ENCODE measurements at regions not wholly inside any gene's neighbourhood (a gene's known extent, or its start where the extent isn't known, plus 50 kb on each side); places are given as distances from the start of the nearest gene placed in this dataset.
"Not testable (repeated sequence)": the region's sequence is repeated elsewhere in the genome, so short reads cannot be mapped to it uniquely, and the experiment has no call there.

DNA sequence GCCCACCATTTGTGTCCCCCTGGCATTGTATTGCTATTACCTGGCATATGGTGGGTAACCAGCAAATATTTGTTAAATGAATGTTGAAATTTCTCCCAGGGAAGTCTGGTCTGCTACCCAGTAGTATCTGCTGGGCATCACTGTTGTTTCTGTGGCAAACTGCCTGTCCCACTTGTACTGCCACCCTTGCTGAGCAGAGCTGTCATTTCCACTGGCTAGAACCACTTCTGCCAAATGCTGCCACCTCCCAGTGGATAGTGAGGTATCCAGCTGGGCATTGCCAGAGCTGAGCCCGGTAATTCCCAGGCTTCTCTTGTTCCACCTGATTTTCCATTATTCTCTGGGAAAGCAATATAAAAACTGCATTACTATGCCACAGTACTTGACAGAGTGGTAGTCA, 186.7 kb upstream of the NOCT start:
- no peak for DNase-seq (ENCODE audit: extremely low read depth in 1 of 11, low read depth in 9 of 11, low spot score in 4 of 11)

- no peak for DNase-seq (ENCODE audit: extremely low read depth in 1 of 11, low read depth in 9 of 11, low spot score in 4 of 11)
Observed at GRCh38 chr4:138826754-138827153, 188.8 kb upstream of the NOCT start.

DNA sequence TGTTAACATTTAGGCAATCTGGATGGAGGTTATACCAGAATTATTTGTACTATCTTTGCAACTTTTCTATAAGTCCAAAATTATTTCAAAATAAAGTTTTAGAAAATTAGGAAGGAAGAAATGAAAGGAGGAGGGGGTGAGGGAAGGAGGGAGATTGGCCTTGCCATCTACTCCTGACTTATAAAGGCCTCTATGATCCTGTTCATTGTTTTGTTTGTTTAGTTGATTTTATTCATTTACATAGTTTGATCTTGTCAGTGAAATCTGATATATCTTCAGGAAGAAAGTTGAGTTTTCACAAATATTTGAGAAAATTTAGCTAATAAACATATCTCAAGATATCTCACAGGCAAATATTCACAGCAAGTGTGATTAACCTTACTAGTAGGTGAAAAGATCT, 189.3 kb upstream of the NOCT start:
- no peak for DNase-seq (ENCODE audit: extremely low read depth in 1 of 11, low read depth in 9 of 11, low spot score in 4 of 11)

DNA sequence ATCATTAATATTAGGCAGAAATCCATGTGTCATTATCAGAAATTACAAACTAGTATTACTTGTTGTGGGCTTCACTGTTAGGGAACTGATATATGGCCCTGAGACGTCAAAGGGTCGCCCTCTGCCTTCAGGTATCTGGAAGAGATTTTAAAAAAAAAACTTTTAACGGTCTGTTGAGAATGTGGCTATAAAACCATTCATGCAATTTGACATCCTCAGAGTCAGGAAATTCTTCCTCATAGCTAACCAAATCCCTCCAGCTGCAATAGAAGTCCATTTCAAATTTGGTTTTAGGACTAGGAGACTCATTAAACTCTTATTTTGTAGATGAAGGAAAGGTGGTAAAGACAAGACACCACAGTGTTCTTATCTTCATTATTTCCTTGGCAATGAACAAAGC, 194.2 kb upstream of the NOCT start:
- no peak for DNase-seq (ENCODE audit: extremely low read depth in 1 of 11, low read depth in 9 of 11, low spot score in 4 of 11)

GRCh38 chr4:138816875-138817274, 198.7 kb upstream of the NOCT start:
- DNase-seq (ENCODE audit: extremely low read depth in 1 of 11, low read depth in 9 of 11, low spot score in 4 of 11) = no peak

DNA sequence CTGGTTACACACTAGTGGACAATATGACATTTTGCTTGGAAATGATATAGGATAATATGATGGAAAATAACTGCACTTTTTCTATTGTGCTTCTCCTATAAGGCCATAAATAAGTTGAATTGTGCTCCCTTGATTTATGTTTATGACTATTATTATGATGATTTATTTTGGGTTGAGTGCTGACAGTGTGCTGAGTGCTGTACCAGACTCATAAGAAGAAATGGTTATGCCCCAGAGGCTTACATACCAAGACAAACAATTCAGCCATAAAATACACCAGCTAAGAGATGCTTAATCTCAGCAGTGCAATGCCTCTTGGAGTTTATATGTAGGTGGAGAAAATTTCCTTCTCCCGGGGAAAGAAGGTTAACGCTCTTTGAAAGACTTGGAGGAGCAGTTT, 199.8 kb upstream of the NOCT start:
- DNase-seq (ENCODE audit: extremely low read depth in 1 of 11, low read depth in 9 of 11, low spot score in 4 of 11) = no peak

DNA sequence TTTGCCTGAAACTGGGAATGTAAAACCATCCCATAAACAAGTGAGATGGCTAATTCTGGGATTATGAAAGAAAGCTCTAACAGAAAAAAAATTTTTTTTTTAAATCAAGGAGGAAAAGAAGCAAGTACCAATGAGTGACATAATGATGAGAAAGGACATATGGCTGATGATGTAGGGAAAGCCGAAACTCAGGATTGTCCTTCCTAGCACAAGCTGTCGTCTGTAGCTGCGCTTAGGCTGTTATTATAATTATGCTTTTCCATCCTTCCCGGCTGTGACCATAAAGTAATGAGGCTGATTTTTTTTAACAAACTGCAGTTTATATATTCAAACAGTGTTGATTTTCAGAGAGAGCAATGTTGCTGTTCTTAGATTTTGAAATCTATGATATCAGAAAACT, 209.8 kb upstream of the NOCT start:
- DNase-seq (ENCODE audit: extremely low read depth in 1 of 11, low read depth in 9 of 11, low spot score in 4 of 11) = no peak

DNA sequence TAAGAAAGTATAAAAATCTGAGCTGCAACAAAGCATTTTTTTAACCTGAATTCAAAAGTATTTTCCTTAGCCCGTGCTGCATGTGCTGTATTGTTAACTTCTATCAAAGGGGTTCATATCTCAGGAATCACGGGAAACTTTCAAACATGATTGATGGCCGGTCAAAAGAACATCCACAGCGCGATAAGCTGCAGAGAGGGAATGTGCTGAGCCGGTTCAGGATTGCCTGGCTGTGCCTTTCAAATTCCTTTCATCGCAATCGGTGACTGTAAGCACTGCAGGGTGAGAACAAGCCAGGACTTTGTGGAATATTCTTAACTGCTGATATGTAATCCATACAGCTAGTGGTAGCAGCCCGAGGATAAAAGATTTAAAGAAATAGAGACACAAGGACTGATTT, 210.9 kb upstream of the NOCT start:
- no peak for DNase-seq (ENCODE audit: extremely low read depth in 1 of 11, low read depth in 9 of 11, low spot score in 4 of 11)

DNA sequence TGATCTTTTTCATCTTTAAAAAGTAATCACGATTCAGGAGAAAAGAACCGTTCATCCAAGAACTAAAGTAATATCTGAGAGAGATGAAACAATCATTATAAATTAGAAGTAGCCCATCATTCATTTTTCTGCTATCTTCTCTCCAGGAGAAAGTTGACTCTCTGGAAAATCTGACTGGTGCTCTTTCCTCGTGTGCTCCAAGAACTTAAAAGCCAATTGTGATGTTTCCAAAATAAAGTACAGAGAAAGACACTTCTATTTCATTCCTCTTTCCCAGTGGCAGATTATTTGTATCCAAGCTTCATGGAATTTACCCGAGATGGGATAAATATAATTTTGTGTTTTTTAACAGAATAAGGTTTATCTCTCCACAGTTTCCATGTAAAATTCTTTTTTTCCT, 212.5 kb upstream of the NOCT start:
- no peak for DNase-seq (ENCODE audit: extremely low read depth in 1 of 11, low read depth in 9 of 11, low spot score in 4 of 11)

- DNase-seq (ENCODE audit: extremely low read depth in 1 of 11, low read depth in 9 of 11, low spot score in 4 of 11) = no peak
Observed at GRCh38 chr4:138802499-138802898, 213.1 kb upstream of the NOCT start.

DNA sequence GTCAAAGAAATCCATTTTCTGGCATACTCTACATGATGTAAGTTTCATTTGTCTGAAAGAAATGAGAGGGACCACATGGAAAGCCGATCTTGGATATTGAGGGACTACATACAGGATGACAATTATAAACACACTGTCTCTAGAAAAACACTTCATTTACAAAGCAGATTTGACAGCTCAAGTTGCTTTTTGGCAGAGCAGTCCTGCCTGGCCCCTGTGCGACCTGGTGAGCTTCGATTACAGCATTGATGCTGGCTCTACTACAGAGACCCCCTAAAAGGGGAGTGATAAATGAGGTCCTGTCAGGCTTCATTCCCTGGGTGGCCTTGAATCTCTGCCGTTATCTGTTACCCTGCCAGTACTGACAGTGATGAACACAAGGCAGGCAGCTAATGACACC, 215.2 kb upstream of the NOCT start:
- DNase-seq (ENCODE audit: extremely low read depth in 1 of 11, low read depth in 9 of 11, low spot score in 4 of 11) = no peak

DNA sequence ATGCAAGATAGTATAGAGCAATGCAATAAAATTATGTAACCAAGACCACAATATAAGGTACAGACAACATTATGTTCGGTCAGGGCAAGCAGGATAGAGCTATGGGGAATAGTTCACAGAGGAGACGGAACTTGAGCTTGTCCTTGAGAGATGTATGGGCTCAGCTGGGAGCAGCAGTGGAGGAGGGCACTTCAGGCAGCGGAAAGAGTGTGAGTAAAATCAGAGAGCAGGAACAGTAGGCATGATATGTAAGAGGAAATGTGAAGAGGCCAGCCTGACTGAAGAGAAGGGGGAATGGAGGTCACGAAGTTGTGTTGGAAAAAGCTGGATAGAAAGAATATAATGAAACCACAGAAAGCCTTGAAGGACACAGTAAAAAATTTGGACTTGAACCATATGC, 217.2 kb upstream of the NOCT start:
- no peak for DNase-seq (ENCODE audit: extremely low read depth in 1 of 11, low read depth in 9 of 11, low spot score in 4 of 11)

DNA sequence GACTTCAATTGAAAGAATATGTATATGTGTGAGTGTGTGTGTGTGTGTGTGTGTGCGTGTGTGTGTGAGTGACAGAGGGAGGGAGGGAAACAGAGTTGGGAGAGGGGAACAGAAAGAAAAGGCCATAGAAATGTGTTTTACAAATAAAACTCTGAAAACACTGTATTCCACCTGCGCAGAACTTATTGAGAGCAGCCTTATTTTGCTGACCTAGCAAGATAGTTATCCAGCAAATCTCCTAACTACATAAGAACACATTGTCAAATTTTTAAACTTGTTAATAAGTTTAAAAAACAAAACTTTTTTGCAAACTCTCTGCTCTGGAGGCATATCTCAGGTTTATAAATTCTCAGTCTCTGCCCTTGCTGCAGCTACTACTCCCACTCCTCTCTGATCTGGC, 217.9 kb upstream of the NOCT start:
- no peak for DNase-seq (ENCODE audit: extremely low read depth in 1 of 11, low read depth in 9 of 11, low spot score in 4 of 11)

- no peak for DNase-seq (ENCODE audit: extremely low read depth in 1 of 11, low read depth in 9 of 11, low spot score in 4 of 11)
Observed at GRCh38 chr4:138796761-138797160, 218.8 kb upstream of the NOCT start.

GRCh38 chr4:138790706-138791340, 224.8 kb upstream of the NOCT start:
- DNase-seq (ENCODE audit: extremely low read depth in 1 of 11, low read depth in 9 of 11, low spot score in 4 of 11) = no peak

DNA sequence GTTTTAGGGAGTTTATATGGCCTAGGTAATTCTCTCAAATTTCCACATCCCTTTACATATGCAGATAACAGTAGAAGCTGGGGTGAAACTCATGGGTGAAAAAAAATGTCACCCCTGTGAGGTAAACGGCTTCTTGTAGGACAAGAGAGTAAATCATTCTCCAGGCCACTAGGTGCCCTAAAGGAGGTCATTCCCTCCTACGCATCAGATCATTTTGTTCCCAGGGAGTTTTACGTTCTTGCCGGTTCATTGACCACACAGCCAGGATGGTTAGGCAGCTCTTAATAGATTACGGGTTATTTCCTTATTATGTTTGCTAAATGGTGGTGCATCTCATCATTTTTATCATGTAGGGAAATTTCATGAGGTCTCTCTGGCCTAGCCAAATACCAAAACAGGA, 225.8 kb upstream of the NOCT start:
- DNase-seq (ENCODE audit: extremely low read depth in 1 of 11, low read depth in 9 of 11, low spot score in 4 of 11) = peak in 8 of 11 donors; percentile 28 to 64 (median 53)

- DNase-seq (ENCODE audit: extremely low read depth in 1 of 11, low read depth in 9 of 11, low spot score in 4 of 11) = no peak
Observed at GRCh38 chr4:138788857-138789256, 226.7 kb upstream of the NOCT start.

DNA sequence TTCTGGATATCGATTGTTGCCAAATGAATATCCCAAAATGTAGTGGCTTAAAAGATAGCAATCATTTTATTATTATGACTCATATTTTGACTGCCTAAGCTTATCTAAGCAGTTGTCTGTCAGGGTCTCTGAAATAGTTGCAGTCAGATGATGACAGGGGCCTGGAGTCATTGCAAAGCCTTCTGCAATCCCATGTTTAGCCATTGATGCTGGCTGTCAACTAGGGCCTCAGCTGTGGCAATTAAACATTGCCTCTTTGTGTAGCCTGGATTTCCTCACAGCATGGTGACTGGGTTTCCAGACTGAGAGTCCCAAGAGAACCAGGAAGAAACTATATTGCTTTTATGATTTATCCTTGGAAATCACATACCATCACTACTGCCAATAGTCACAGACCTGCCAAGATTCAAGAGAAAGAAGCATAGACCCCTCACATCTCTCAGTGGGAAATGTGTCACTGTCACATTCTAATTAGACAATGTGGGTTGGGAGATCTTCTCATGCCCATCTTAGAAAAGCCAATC, 227.3 kb upstream of the NOCT start:
- DNase-seq (ENCODE audit: extremely low read depth in 1 of 11, low read depth in 9 of 11, low spot score in 4 of 11) = no peak

DNA sequence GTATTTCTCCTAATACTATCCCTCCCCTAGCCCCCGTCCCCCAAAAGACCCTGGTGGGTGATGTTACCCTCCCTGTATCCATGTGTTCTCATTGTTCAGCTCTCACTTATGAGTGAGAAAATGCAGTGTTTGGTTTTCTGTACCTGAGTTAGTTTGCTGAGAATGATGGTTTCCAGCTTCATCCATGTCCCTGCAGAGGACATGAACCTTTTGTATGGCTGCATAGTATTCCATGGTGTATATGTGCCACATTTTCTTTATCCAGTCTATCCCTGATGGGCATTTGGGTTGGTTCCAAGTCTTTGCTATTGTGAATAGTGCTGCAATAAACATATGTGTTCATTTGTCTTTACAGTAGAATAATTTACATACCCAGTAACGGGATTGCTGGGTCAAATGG, 235.8 kb upstream of the NOCT start:
- not testable (repeated sequence) for DNase-seq (ENCODE audit: extremely low read depth in 1 of 11, low read depth in 9 of 11, low spot score in 4 of 11)

- DNase-seq (ENCODE audit: extremely low read depth in 1 of 11, low read depth in 9 of 11, low spot score in 4 of 11) = no peak
Observed at GRCh38 chr4:138775890-138776289, 239.7 kb upstream of the NOCT start.

DNA sequence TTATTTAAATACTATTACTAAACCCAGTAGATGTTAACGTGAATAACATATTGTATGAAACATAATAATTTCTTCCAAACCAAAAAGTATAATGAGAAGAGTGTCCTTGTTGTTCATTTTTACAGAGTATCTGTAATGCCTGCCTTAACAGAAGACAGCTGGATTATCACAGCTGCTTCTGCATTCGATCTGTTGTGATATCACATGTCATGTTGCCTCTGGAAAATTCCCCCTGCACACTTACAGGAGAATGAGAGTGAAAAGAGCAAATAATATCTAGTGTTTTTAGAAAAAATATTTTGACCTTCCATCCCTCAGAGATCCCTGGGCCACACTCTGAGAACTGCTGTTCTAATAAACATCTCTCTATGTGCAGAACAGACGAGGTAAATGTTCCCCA, 240.1 kb upstream of the NOCT start:
- no peak for DNase-seq (ENCODE audit: extremely low read depth in 1 of 11, low read depth in 9 of 11, low spot score in 4 of 11)

GRCh38 chr4:138774940-138775339, 240.6 kb upstream of the NOCT start:
- no peak for DNase-seq (ENCODE audit: extremely low read depth in 1 of 11, low read depth in 9 of 11, low spot score in 4 of 11)

Data from renal cortex interstitium (tissue), 11 donors.